GM19025 (cell line): ENCODE measurements at regions not wholly inside any gene's neighbourhood (a gene's known extent, or its start where the extent isn't known, plus 50 kb on each side); places are given as distances from the start of the nearest gene placed in this dataset.

Experiments used
- ATAC-seq: cut with Tn5 transposase; IDR thresholded peaks from one replicate; pipeline ENCODE4 v1.9.1; 2021; ENCODE audit warnings: mild to moderate bottlenecking, low read depth, moderate library complexity; ENCODE audit not compliant: unreplicated experiment

- ATAC-seq, result no peak
Observed at GRCh38 chr3:159163656-159164055, 361.8 kb downstream of the MFSD1 start.

DNA sequence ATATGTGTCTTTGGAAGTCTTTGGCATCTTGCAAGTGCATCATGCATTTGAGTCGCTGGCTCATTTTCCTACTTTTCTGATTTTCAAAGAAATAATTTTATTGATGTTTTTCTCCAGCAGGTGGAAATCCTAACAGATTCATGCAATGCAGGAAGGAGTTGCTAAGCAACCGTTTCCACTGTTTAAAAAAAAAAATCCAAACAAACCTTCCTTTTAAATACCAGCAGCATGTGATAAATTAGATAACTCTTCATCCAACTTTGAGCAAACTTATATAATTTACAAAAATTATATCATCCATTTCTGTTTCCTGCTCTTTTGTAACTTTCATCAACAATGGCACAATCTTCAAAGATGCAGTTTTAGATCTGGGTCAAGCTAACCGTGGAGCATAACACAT is 364.1 kb downstream of the MFSD1 start:
- ATAC-seq, result no peak

- ATAC-seq, result no peak
Observed at GRCh38 chr3:159166899-159167586, 365.2 kb downstream of the MFSD1 start.

DNA sequence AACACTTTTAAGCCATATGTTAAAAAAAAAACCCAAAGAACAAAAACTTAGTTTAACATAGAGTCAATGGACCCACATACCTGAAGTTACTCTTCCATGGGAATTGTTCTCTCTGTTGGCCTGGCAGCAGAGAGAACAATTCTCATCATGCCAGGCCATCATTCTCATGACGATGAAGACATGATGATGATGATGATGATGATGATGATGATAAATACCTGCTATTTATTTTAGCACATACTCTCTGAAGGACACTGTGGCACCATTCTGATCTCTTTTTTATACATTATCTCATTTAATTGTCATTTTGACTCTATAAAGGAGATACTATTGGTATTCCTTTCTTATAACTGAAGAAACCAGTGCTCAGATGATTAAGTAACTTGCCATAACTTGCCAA is 366.9 kb downstream of the MFSD1 start:
- ATAC-seq, result no peak

DNA sequence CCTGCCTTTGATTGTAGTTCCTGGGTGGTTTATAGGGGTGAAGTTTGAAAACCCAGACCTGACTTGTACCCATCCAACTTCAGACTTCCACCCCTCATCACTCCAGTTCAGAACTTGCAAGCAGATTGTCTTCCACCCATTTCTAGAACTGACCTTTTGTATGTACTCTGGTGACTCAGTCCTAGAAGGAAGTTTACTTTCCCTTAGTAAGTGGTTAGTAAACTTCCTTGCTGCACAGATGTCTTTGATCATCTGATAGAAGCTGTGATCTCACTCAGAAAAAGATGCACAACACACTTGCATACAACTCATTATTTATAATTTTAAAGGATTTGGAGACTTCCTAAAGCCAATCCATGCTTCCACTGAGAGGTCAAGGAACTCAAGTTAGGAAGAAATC is 368.0 kb downstream of the MFSD1 start:
- no peak for ATAC-seq

GRCh38 chr3:159170436-159171003 is 368.7 kb downstream of the MFSD1 start:
- ATAC-seq, result no peak

- ATAC-seq, result no peak
Observed at GRCh38 chr3:159171333-159171732, 369.5 kb downstream of the MFSD1 start.

GRCh38 chr3:159172473-159172872 is 370.6 kb downstream of the MFSD1 start:
- no peak for ATAC-seq

- ATAC-seq, result no peak
Observed at GRCh38 chr3:159174715-159175692, 373.1 kb downstream of the MFSD1 start.

DNA sequence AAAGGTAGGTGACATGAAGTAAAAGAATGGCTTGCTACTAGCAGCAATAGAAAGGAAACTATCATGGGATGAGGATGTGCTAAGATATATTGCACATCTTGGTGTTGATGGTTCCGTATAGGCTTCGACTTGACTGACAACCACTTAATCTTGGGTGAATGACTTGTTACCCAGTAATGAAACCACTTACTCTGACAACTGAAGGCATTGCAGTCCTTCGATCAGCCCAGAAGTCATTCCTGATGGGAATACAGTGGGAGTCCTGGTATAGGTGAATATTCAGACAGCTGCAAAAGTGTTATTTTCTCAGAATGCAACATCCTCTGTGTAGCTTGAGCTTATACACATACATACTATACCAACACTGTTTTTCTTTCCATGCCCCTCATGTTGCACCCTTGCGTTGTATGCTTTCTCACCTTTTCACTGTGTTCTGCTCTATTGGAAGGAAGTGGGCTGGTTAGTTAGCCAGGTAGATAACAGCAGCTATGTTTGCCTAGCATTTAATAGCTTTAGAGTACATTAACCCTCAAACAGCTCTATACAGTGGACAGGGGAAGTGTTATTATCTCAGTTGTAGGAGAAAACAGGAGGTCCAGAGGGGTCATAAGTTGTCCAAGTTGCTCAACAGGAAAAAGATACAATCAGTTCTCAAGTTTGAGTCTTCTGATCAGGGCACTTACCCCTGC is 376.5 kb downstream of the MFSD1 start:
- ATAC-seq, result no peak

DNA sequence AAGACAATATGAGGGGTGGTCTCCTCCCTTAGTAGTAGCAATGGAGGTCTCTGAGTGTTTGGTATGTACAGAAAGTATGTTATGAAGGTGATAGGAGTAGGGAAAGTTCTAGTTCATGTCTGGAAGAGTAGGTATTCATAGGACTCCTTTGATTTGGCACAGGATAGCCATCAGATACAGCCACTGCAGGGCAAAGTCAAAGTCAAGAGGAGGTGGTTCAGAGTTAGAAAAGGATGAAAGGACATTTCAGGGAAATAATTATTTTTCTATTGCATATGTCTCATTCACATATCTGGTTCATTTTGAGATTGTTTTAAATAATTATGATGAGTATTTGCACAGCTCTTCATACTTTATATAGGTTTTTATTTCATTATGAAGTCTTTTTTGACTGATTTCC is 381.1 kb downstream of the MFSD1 start:
- no peak for ATAC-seq

GRCh38 chr3:159185443-159186050 is 383.7 kb downstream of the MFSD1 start:
- ATAC-seq, result peak; percentile 47

DNA sequence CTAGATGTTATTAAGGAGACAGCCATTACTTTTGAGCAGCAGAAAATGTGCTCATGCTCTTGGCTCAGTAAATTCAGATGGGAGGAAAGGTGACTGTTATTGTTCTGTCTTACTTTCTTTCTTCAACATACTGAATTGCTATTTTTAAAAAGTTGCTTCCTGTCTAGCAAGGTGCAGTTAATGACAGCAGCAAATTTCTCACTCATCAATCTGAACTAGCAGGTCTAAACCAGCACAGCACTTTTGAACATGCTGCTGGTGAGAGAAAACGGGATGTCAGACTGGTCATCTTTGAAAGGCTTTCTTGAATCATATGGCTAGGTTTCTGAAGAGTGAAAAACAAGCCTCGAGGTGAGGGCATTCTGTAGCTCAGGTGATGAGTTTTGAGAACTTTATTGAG is 384.7 kb downstream of the MFSD1 start:
- peak; percentile 46 for ATAC-seq

- ATAC-seq, result no peak
Observed at GRCh38 chr3:159187232-159187631, 385.4 kb downstream of the MFSD1 start.

DNA sequence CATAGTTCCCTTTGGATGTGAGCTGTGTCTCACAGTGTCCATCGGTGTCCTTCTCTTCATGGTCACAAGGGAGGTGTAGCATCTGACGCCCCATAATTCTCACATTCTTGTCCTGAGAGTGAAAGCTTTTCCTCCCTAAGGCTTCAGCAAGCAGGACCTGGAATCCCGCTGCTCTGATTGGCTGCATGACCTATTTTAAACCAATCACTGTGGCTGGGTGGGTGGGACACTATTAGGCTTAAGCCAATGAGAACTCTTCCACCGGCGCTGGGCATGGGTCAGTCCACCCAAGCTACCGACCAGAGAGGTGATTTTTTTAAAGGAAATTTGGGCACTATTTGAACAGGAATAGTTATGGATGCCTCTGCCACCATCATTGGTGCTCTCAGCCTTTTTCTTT is 385.9 kb downstream of the MFSD1 start:
- ATAC-seq, result no peak

- no peak for ATAC-seq
Observed at GRCh38 chr3:159189994-159190669, 388.3 kb downstream of the MFSD1 start.

DNA sequence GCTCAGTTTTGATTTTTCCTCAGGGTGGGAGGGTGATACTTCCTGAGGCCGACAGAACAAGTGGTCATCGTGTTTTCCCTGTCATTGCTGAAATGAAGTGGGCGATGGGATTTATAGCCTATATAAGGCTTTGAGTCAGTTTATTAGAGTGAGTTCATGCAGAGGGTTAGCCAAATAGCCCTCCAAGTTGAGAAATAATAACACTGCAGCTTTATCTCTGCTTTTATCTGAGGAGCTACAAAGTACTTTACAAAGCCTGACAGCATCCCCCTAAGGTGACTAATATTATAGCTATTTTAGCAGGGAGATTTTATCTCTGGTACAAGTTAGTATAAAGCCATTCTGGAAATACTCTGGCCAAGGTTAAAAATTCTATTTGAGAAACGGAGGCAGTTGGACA is 389.6 kb downstream of the MFSD1 start:
- no peak for ATAC-seq

DNA sequence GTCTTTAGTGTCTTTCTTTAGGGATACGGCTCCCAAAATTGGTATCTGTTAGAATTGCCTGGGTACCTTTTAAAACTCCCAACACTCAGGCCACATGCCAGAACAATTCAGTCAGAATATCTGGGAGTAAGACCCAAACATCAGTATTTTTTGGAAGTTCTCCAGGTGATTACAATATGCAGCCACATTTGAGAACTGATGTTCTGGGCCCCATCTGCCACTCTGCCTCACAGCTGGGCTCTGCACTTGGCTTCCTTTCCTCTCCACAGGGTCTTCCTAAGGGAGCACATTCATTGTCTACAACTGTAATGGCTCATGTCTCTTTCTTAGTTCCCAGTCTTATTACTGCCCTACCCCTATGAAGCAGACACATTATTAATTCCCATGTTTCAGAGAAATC is 394.5 kb downstream of the MFSD1 start:
- ATAC-seq, result no peak

GRCh38 chr3:159200176-159200575 is 398.3 kb downstream of the MFSD1 start:
- ATAC-seq, result no peak

- ATAC-seq, result no peak
Observed at GRCh38 chr3:159208050-159208449, 406.2 kb downstream of the MFSD1 start.
